ENCODE measurements at regions not wholly inside any gene's neighbourhood (a gene's known extent, or its start where the extent isn't known, plus 50 kb on each side); places are given as distances from the start of the nearest gene placed in this dataset.

- TF ChIP-seq CTCF (IDR thresholded peaks at IDR 0.05), result no peak
- TF ChIP-seq POLR2A (IDR thresholded peaks at IDR 0.05), result no peak
Measured at GRCh38 chr3:159528251-159528895, 460.3 kb upstream of the IL12A start.
